ENCODE measurements at regions not wholly inside any gene's neighbourhood (a gene's known extent, or its start where the extent isn't known, plus 50 kb on each side); places are given as distances from the start of the nearest gene placed in this dataset.

DNA sequence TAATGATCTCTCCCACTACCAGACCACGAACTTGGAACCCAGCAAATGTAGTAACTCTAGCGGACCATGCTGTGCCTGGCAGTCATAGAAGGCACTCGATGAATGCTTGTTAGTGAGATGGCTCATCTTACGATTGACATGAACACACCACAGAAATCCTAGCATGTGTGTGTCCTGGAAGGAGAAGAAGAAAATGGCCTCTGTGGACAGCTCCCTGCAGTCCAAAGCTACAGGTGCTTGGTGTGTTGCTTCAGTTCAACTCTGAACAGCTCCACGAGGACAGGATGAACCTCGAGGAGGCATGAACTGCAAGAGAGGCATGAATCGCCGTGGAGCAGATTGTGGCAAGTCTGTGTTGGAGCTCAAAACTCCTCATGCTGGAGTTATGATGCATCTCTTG is 93.5 kb downstream of the KLF6 start:
- DNase-seq (ENCODE audit: low spot score): no peak

GRCh38 chr10:3689871-3690510 is 95.0 kb downstream of the KLF6 start:
- no peak for DNase-seq (ENCODE audit: low spot score)

GRCh38 chr10:3687510-3688081 is 97.4 kb downstream of the KLF6 start:
- DNase-seq (ENCODE audit: low spot score): no peak

GRCh38 chr10:3685384-3685783 is 99.6 kb downstream of the KLF6 start:
- no peak for DNase-seq (ENCODE audit: low spot score)

DNA sequence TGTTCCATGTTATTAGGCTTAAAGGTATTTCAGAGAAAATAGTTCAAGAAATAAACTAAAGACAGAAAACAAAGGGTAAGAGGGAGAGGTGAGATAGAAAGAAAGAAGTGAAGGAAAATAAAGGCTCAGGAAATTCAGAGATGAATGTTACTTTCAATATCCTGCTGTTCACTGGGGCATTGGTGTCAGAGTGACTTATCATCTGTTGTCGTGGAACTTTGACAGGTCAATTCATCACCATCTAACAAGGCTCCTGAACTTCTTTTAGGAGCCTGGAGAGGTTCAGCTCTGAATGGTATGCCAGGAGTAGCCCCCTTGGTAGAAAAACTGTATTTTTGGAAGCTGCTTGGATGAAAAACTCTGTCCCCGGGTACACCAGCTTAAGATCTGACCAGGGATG is 100.1 kb downstream of the KLF6 start:
- DNase-seq (ENCODE audit: low spot score): no peak

DNA sequence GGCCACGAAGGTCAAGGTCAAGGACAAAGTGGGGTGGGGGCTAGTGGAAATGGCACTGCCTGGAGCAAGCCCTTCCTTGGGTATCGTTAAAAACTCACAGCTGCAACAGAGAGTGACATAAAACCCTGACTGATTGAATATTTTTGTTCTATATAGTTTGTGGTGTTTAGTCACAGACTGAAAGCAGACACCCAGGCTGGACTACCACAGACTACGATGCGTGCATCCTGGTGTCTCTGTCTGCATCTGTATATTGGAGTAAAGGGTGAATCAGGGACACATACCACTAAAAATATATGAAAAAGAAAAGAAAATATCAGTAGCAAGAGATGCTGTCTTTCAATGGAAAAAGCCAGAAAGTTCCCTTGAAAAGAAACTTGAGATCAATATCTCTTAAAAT is 101.4 kb downstream of the KLF6 start:
- DNase-seq (ENCODE audit: low spot score): no peak

DNA sequence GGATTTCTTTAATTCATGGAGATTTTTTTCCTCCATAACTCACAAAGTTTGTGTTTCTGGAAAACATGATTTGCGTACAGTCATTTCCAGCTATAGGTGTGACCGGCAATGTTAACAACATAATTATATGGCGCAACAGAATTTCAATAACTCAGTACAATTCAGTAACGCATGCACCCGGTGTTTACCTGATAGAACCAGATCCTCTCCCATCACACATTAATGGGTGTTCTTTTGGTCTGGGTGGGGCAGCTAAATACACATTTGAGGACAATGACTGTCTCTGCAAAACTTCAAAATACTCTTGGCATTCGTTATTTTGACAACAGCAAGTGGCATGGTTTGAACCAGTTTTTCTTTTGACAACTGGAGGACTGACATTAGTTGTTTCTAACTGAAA is 102.3 kb downstream of the KLF6 start:
- no peak for DNase-seq (ENCODE audit: low spot score)

- peak; percentile 55 for DNase-seq (ENCODE audit: low spot score)
These were observed 103.1 kb downstream of the KLF6 start for GRCh38 chr10:3681642-3682554.

DNA sequence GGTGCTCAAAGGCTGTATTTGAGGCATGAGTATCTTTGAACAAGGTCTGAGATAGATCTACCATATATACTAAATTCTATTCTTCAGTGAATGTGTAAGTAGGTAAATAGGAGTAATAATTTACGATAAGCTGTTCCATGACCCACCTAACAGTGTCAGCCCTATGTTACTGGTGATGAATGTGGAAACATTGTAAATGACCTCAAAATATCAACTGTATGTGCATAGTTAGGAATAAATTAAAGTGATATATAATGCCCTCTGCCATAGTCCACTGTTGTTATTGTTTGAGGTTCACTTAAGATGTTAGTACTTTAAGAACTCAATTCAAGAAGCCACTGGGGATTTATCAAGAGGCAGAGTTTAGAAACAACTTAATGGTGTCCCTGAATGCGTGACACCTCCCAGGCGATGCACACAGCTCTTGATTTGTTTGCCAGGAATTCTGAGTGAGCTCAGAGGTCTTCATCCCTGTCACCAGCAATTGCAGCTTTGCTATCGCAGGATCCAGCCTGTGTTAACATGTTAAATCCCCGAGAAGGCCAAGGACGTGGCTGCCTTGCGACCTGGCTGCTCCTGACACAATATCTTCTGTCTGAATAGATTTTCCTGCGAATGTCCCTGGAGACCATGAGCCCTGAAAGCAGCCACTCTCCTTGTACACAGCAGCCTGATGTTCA is 104.9 kb downstream of the KLF6 start:
- DNase-seq (ENCODE audit: low spot score): no peak

DNA sequence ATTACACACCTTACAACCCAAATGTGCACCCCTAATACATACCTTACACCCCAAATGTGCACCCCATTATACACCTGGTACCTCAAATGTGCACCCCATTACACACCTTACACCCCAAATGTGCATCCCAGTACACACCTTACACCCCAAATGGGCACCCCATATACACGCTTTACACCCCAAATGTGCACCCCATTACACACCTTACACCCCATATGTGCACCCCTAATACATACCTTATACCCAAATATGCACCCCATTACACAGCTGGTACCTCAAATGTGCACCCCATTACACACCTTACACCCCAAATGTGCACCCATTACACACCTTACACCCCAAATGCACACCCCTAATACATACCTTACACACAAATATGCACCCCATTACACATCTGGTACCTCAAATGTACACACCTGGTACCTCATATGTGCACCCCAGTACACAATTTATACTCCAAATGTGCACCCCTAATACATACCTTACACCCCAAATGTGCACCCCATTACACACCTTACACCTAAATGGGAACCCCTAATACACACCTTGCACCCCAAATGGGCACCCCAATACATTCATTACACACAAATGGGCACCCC is 106.3 kb downstream of the KLF6 start:
- DNase-seq (ENCODE audit: low spot score): no peak

DNA sequence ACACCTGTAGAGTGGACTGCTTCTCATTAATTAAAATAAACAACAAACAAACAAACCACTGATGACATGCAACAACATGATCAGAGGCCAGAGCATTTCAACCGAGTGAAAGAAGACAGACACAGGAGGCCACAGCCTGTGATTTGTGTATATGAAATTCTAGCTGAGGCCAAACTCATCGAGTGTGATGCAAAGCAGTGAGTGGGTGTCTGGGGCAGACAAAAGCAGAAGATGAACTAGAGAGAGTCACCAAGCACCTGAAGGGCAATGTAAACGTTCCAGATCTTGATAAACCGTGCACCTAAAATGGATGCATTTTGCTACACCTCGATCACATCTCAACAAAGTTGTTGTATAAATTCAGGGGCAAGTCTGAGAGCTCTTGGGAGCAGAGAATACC is 108.4 kb downstream of the KLF6 start:
- no peak for DNase-seq (ENCODE audit: low spot score)

DNA sequence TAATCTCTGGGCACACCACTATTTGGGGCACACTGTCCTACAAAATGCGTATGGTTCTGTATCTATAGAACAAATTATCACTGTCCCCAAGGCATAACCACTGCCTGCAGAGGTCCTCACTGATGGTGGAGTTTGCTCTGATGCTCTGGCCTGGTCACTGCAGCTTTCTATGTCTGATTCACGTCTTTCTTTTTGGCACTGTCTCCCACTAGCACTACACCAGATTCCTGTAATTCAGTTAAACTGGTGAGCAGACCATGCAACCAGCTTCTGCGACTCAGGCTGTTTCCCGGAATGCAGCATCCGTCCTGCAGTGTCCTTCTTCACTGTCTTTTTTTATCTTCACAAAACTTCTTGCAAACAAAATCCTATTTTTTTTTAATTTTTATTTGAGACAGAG is 112.8 kb downstream of the KLF6 start:
- DNase-seq (ENCODE audit: low spot score): no peak

GRCh38 chr10:3671386-3671955 is 113.5 kb downstream of the KLF6 start:
- DNase-seq (ENCODE audit: low spot score): no peak

- DNase-seq (ENCODE audit: low spot score): no peak
These were observed 116.1 kb downstream of the KLF6 start for GRCh38 chr10:3668966-3669330.

GRCh38 chr10:3668276-3668965 is 116.6 kb downstream of the KLF6 start:
- DNase-seq (ENCODE audit: low spot score): peak; percentile 54

DNA sequence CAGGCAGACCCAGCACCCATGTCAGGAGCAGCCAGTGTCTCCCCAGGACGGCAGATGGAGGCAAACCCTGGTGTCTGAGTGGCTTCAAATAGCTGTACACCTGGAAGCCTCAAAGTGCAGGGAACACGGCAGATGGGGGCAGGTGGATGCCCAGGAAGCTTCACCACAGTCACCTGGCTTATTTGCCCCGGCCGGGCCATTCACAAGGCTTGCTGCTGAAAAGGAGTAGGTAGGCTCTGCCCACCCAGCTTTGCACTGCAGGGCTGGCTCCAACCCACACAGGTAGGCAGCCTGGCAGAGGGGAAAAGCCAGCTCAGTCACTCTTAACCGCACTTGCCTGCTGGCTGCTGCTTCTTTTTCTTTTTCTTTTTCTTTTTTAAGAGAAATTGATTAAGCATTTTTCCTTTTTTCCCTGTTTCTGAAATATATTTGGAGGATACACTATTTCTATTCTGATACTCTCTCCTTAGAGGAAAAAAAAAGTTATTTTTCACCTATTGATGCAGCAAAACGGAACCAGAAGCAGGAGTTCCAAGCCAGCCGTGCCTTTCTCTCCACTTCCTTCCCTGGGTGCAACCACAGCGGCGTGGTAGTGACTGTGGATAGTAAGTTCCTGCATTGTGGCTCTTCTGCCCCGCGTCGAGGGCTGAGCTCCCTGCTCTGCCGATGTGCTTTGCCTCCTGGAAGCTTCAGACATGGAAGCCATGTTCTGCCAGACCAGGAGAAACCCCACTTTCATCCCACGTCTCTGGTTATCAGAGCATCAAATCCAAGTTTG is 118.3 kb downstream of the KLF6 start:
- DNase-seq (ENCODE audit: low spot score): no peak

DNA sequence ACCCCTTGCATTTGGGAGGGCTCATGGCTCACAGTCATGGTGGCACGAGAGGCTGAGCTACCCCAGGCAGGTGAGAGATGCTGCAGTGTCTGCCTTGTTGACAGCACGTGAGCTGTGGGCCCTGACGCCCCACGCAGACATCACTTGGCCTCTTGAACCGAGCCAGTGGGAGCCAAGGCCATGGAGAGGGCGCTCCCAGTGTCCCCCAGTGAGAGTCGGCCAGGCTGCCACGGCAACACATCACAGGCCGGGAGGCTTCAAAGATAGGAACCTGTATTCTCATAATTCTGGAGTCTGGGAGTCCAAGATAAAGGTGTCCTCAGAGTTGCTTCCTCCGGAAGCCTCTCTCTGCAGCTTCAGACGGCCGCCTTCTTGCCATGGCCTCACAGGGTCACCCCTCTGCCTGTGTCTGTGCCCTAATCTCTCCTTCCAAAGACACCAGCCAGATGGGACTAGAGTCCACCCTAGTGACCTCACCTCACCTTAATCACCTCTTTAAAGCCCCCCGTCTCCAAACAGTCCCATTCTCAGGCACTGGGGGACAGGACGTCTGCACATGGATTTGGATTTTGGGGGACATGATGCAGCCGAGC is 119.6 kb downstream of the KLF6 start:
- DNase-seq (ENCODE audit: low spot score): no peak

DNA sequence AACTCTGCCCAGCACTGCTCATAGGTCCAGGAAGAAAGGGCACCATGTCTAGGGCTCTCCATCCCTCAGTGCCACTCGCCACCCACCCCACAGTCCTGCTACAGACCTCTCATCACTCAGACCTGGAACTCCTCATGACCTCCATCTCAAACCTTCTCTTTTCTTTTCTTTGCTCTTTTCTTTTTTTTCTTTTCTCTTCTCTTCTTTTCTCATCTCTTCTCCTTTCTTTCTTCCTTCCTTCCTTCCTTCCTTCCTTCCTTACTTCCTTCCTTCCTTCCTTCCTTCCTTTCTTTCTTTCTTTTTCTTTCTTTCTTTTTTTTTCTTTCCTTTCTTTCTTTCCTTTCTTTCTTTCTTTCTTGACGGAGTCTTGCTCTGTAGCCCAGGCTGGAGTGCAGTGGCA is 122.2 kb downstream of the KLF6 start:
- no peak for DNase-seq (ENCODE audit: low spot score)

DNA sequence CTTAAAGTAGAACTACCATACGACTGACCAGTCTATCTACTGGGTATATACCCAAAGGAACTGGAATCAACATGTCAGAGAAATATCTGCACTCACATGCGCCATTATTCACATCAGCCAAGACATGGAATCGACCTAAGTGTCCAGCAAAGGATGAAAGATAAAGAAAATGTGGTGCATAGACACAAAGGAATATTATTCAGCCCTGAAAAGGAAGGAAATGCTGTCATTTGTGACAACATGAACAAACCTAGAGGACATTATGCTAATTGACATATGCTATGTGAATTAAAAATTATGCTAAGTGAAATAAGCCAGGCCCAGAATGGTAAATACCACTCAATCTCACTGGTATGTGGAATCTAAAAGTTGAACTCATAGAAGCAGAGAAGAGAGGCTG is 123.7 kb downstream of the KLF6 start:
- DNase-seq (ENCODE audit: low spot score): no peak

GRCh38 chr10:3660753-3661152 is 124.3 kb downstream of the KLF6 start:
- no peak for DNase-seq (ENCODE audit: low spot score)

All from ecto neural progenitor cell (in vitro differentiated cells).